Epithelial cell of esophagus (primary cell): ENCODE measurements at regions not wholly inside any gene's neighbourhood (a gene's known extent, or its start where the extent isn't known, plus 50 kb on each side); places are given as distances from the start of the nearest gene placed in this dataset.

Experiments used
- DNase-seq: peaks from one replicate; pipeline ENCODE4 v3.0.0; 2010; ENCODE audit warnings: low read depth
- H3K4me3 ChIP-seq: 2 replicates; pipeline ENCODE4 v1.5.1; 2011; ENCODE audit warnings: mild to moderate bottlenecking, low read length, control low read depth
- CTCF ChIP-seq: IDR thresholded peaks from 2 replicates; pipeline ENCODE4 v1.5.1; 2011; ENCODE audit warnings: low read depth, mild to moderate bottlenecking, low read length, control low read depth, inconsistent platforms; ENCODE audit not compliant: insufficient read depth; ENCODE audit errors: missing control alignments

- no peak for TF ChIP-seq CTCF
- H3K4me3 ChIP-seq = no peak overlapping the region
- no peak for DNase-seq
Measured at GRCh38 chr4:75370576-75370975, 143.6 kb downstream of the RCHY1 start.

GRCh38 chr4:75345423-75345822 lies 168.8 kb downstream of the RCHY1 start:
- no peak for TF ChIP-seq CTCF
- DNase-seq = no peak
- H3K4me3 ChIP-seq = no peak overlapping the region

GRCh38 chr4:75344915-75345314 lies 169.3 kb downstream of the RCHY1 start:
- TF ChIP-seq CTCF = no peak
- H3K4me3 ChIP-seq = no peak overlapping the region
- DNase-seq = peak; percentile 2

GRCh38 chr4:75343333-75343732 lies 170.9 kb downstream of the RCHY1 start:
- no peak for DNase-seq
- no peak for TF ChIP-seq CTCF
- H3K4me3 ChIP-seq = no peak overlapping the region

GRCh38 chr4:75340561-75340960 lies 173.6 kb downstream of the RCHY1 start:
- DNase-seq = no peak
- no peak overlapping the region for H3K4me3 ChIP-seq
- no peak for TF ChIP-seq CTCF

GRCh38 chr4:75338352-75338880 lies 175.8 kb downstream of the RCHY1 start:
- DNase-seq = no peak
- H3K4me3 ChIP-seq = no peak overlapping the region
- no peak for TF ChIP-seq CTCF

- H3K4me3 ChIP-seq = no peak overlapping the region
- no peak for DNase-seq
- no peak for TF ChIP-seq CTCF
Measured at GRCh38 chr4:75327804-75328512, 186.2 kb downstream of the RCHY1 start.
